ENCODE measurements at regions not wholly inside any gene's neighbourhood (a gene's known extent, or its start where the extent isn't known, plus 50 kb on each side); places are given as distances from the start of the nearest gene placed in this dataset.
A peak's percentile ranks its signal among the peaks of the same experiment; 100 is the strongest.

GRCh38 chr13:86841264-86841663 lies 829.9 kb upstream of the SLITRK5 start:
- Histone ChIP-seq H3K79me2 (ENCODE audit: insufficient read depth) (no peaks in the 10 kb centered on the region), H3K4me2 (ENCODE audit: unreplicated experiment) (no peak overlapping the region), H3K9me2 (ENCODE audit: insufficient read depth) (no peaks in the 10 kb centered on the region), H3K9me3 (ENCODE audit: low read depth) (no peaks in the 10 kb centered on the region), H3K4me1 (ENCODE audit: insufficient read depth) (no peaks in the 10 kb centered on the region), H3K36me3 (ENCODE audit: low read depth) (no peaks in the 10 kb centered on the region), H2AFZ (no peak overlapping the region), H3F3A (ENCODE audit: insufficient read depth) (no peaks in the 10 kb centered on the region), H3K9ac (no peak overlapping the region), H3K27me3 (replicated peaks; ENCODE audit: insufficient read depth) (no peaks in the 10 kb centered on the region), H4K20me1 (ENCODE audit: insufficient read depth) (no peaks in the 10 kb centered on the region), H3K4me3 (no peak overlapping the region), H3K27ac (no peak overlapping the region)
- WGBS, 2 experiments (ENCODE audit: low coverage in 1 of 2, low lambda C conversion rate in 2 of 2, missing lambda C conversion rate in 2 of 2) = 0 to 25% methylated on average over 1 of the region's 1 CpG
- in situ Hi-C loops (cut with MboI) = no loop called here
- DNase-seq = no peak
- no peak for TF ChIP-seq EZH2phosphoT487 (IDR thresholded peaks at IDR 0.05; ENCODE audit: insufficient read depth, low read depth)
- TF ChIP-seq EZH2 (IDR thresholded peaks at IDR 0.05; ENCODE audit: insufficient read depth, poor library complexity, severe bottlenecking) = no peak

- TF ChIP-seq EZH2phosphoT487 (IDR thresholded peaks at IDR 0.05; ENCODE audit: insufficient read depth, low read depth) (no peak), EZH2 (IDR thresholded peaks at IDR 0.05; ENCODE audit: insufficient read depth, poor library complexity, severe bottlenecking) (no peak)
- in situ Hi-C loops (cut with MboI) = no loop called here
- no peak overlapping the region for H3K27ac ChIP-seq
- H3K27me3 ChIP-seq (replicated peaks; ENCODE audit: insufficient read depth) = no peaks in the 10 kb centered on the region
- no peaks in the 10 kb centered on the region for H3K9me3 ChIP-seq (ENCODE audit: low read depth)
- no peaks in the 10 kb centered on the region for H3K9me2 ChIP-seq (ENCODE audit: insufficient read depth)
- H4K20me1 ChIP-seq (ENCODE audit: insufficient read depth) = no peaks in the 10 kb centered on the region
- H3K4me3 ChIP-seq = no peak overlapping the region
- H3K4me1 ChIP-seq (ENCODE audit: insufficient read depth) = no peaks in the 10 kb centered on the region
- DNase-seq = no peak
- 6 to 28% methylated on average over 1 of the region's 1 CpG for WGBS, 2 experiments (ENCODE audit: low coverage in 1 of 2, low lambda C conversion rate in 2 of 2, missing lambda C conversion rate in 2 of 2)
- H2AFZ ChIP-seq = no peak overlapping the region
- no peaks in the 10 kb centered on the region for H3F3A ChIP-seq (ENCODE audit: insufficient read depth)
- H3K4me2 ChIP-seq (ENCODE audit: unreplicated experiment) = no peak overlapping the region
- H3K9ac ChIP-seq = no peak overlapping the region
- H3K79me2 ChIP-seq (ENCODE audit: insufficient read depth) = no peaks in the 10 kb centered on the region
- H3K36me3 ChIP-seq (ENCODE audit: low read depth) = no peaks in the 10 kb centered on the region
Observed at GRCh38 chr13:86846501-86846900, 824.7 kb upstream of the SLITRK5 start.

- 32 to 40% methylated on average over 1 of the region's 1 CpG for WGBS, 2 experiments (ENCODE audit: low coverage in 1 of 2, low lambda C conversion rate in 2 of 2, missing lambda C conversion rate in 2 of 2)
- H3K36me3 ChIP-seq (ENCODE audit: low read depth) = no peaks in the 10 kb centered on the region
- H3K9me2 ChIP-seq (ENCODE audit: insufficient read depth) = no peaks in the 10 kb centered on the region
- no peaks in the 10 kb centered on the region for H3K4me1 ChIP-seq (ENCODE audit: insufficient read depth)
- no peaks in the 10 kb centered on the region for H3K9me3 ChIP-seq (ENCODE audit: low read depth)
- no peaks in the 10 kb centered on the region for H3K79me2 ChIP-seq (ENCODE audit: insufficient read depth)
- no peak overlapping the region for H3K27ac ChIP-seq
- H3K4me2 ChIP-seq (ENCODE audit: unreplicated experiment) = no peak overlapping the region
- no peak overlapping the region for H3K4me3 ChIP-seq
- H3F3A ChIP-seq (ENCODE audit: insufficient read depth) = no peaks in the 10 kb centered on the region
- no peak overlapping the region for H2AFZ ChIP-seq
- H3K27me3 ChIP-seq (replicated peaks; ENCODE audit: insufficient read depth) = no peaks in the 10 kb centered on the region
- no peaks in the 10 kb centered on the region for H4K20me1 ChIP-seq (ENCODE audit: insufficient read depth)
- TF ChIP-seq EZH2phosphoT487 (IDR thresholded peaks at IDR 0.05; ENCODE audit: insufficient read depth, low read depth) = no peak
- TF ChIP-seq EZH2 (IDR thresholded peaks at IDR 0.05; ENCODE audit: insufficient read depth, poor library complexity, severe bottlenecking) = no peak
- no peak for DNase-seq
- no peak overlapping the region for H3K9ac ChIP-seq
- in situ Hi-C loops (cut with MboI) = no loop called here
Observed at GRCh38 chr13:86848716-86849115, 822.5 kb upstream of the SLITRK5 start.

GRCh38 chr13:86856991-86857390 lies 814.2 kb upstream of the SLITRK5 start:
- Histone ChIP-seq H2AFZ (no peak overlapping the region), H3F3A (ENCODE audit: insufficient read depth) (no peaks in the 10 kb centered on the region), H3K79me2 (ENCODE audit: insufficient read depth) (no peaks in the 10 kb centered on the region), H3K27me3 (replicated peaks; ENCODE audit: insufficient read depth) (no peaks in the 10 kb centered on the region), H3K9ac (no peak overlapping the region), H3K36me3 (ENCODE audit: low read depth) (no peaks in the 10 kb centered on the region), H3K4me3 (no peak overlapping the region), H3K27ac (no peak overlapping the region), H3K9me3 (ENCODE audit: low read depth) (no peaks in the 10 kb centered on the region), H3K9me2 (ENCODE audit: insufficient read depth) (no peaks in the 10 kb centered on the region), H3K4me1 (ENCODE audit: insufficient read depth) (no peaks in the 10 kb centered on the region), H4K20me1 (ENCODE audit: insufficient read depth) (no peaks in the 10 kb centered on the region), H3K4me2 (ENCODE audit: unreplicated experiment) (no peak overlapping the region)
- no peak for TF ChIP-seq EZH2 (IDR thresholded peaks at IDR 0.05; ENCODE audit: insufficient read depth, poor library complexity, severe bottlenecking)
- no peak for TF ChIP-seq EZH2phosphoT487 (IDR thresholded peaks at IDR 0.05; ENCODE audit: insufficient read depth, low read depth)
- in situ Hi-C loops (cut with MboI) = no loop called here
- WGBS, 2 experiments (ENCODE audit: low coverage in 1 of 2, low lambda C conversion rate in 2 of 2, missing lambda C conversion rate in 2 of 2) = 53 to 61% methylated on average over 8 of the region's 8 CpGs
- peak; percentile 10 for DNase-seq

GRCh38 chr13:86858216-86858615 lies 813.0 kb upstream of the SLITRK5 start:
- Histone ChIP-seq H3K4me1 (ENCODE audit: insufficient read depth) (no peaks in the 10 kb centered on the region), H3F3A (ENCODE audit: insufficient read depth) (no peaks in the 10 kb centered on the region), H3K27me3 (replicated peaks; ENCODE audit: insufficient read depth) (no peaks in the 10 kb centered on the region), H4K20me1 (ENCODE audit: insufficient read depth) (no peaks in the 10 kb centered on the region), H3K4me2 (ENCODE audit: unreplicated experiment) (no peak overlapping the region), H3K9ac (no peak overlapping the region), H3K79me2 (ENCODE audit: insufficient read depth) (no peaks in the 10 kb centered on the region), H3K27ac (no peak overlapping the region), H3K36me3 (ENCODE audit: low read depth) (no peaks in the 10 kb centered on the region), H2AFZ (no peak overlapping the region), H3K4me3 (no peak overlapping the region), H3K9me3 (ENCODE audit: low read depth) (no peaks in the 10 kb centered on the region), H3K9me2 (ENCODE audit: insufficient read depth) (no peaks in the 10 kb centered on the region)
- TF ChIP-seq EZH2phosphoT487 (IDR thresholded peaks at IDR 0.05; ENCODE audit: insufficient read depth, low read depth) = no peak
- no peak for TF ChIP-seq EZH2 (IDR thresholded peaks at IDR 0.05; ENCODE audit: insufficient read depth, poor library complexity, severe bottlenecking)
- DNase-seq = no peak
- in situ Hi-C loops (cut with MboI) = no loop called here

Data from GM23248 (cell line).